ENCODE measurements at regions not wholly inside any gene's neighbourhood (a gene's known extent, or its start where the extent isn't known, plus 50 kb on each side); places are given as distances from the start of the nearest gene placed in this dataset.

GRCh38 chr9:30075451-30076199 lies 2308.8 kb upstream of the ACO1 start:
- no peaks in the 10 kb centered on the region for H3K27me3 ChIP-seq (ENCODE audit: insufficient read depth, low read length)
- no peaks in the 10 kb centered on the region for H3K79me1 ChIP-seq (ENCODE audit: insufficient read depth, low read depth, low read length, poor library complexity, severe bottlenecking)
- no peak overlapping the region for H3K23ac ChIP-seq (ENCODE audit: insufficient read length, low read depth, low read length)
- no peak overlapping the region for H2BK5ac ChIP-seq (ENCODE audit: insufficient read length, low read length)
- H2AFZ ChIP-seq (ENCODE audit: low read length) = no peak overlapping the region
- no peak for DNase-seq
- no peak overlapping the region for H2BK20ac ChIP-seq (ENCODE audit: low read depth, low read length, poor library complexity, severe bottlenecking)
- no peaks in the 10 kb centered on the region for H3K9me3 ChIP-seq (ENCODE audit: control insufficient read depth, low read depth, low read length)
- no CpG with 5 or more reads among the region's 3 CpGs for WGBS (ENCODE audit: extremely low coverage, insufficient read length, low lambda C conversion rate)
- H3T11ph ChIP-seq (ENCODE audit: low read length) = no peak overlapping the region
- TF ChIP-seq CTCF (conservative IDR thresholded peaks at IDR 0.05) = no peak
- H2BK15ac ChIP-seq (ENCODE audit: low read depth, low read length) = no peak overlapping the region
- H3K27me3 Mint-ChIP-seq (ENCODE audit: low read depth) = no peaks in the 10 kb centered on the region; the same call in 1 of the 2 replicates
- no peaks in the 10 kb centered on the region for H3K4me1 Mint-ChIP-seq
- H4K8ac ChIP-seq (replicated peaks; ENCODE audit: insufficient read length, low read depth, low read length) = no peak overlapping the region
- H3K4ac ChIP-seq (ENCODE audit: low read depth, low read length) = no peak overlapping the region
- H3K9ac ChIP-seq (ENCODE audit: extremely low read depth, insufficient read length, low read length) = no peak overlapping the region
- H4K20me1 ChIP-seq (ENCODE audit: control insufficient read depth, insufficient read depth, insufficient read length) = no peaks in the 10 kb centered on the region
- H4K91ac ChIP-seq (ENCODE audit: insufficient read length, low read depth, low read length) = no peak overlapping the region
- H3K14ac ChIP-seq (ENCODE audit: insufficient read depth, low read length) = no peak overlapping the region
- peaks cover 0 to 4% of the 10 kb centered on the region in 2 experiments; a peak in 2 of 5 replicates for H3K9me3 Mint-ChIP-seq
- no peaks in the 10 kb centered on the region for H3K79me2 ChIP-seq (ENCODE audit: insufficient read depth, low read length)
- H3K23me2 ChIP-seq (ENCODE audit: insufficient read length, low read depth, low read length, poor library complexity, severe bottlenecking) = no peaks in the 10 kb centered on the region
- peaks cover 0 to 2% (median 0%) of the 10 kb centered on the region in 3 experiments; a peak in 1 of 7 replicates for H3K36me3 Mint-ChIP-seq (ENCODE audit: insufficient read depth in 1 of 3, low read depth in 3 of 3)
- no peak overlapping the region for H2BK12ac ChIP-seq (ENCODE audit: insufficient read length, low read depth, low read length)
- H3K4me3 Mint-ChIP-seq = no peak overlapping the region
- no peak overlapping the region for H2BK120ac ChIP-seq (ENCODE audit: low read depth, low read length, poor library complexity, severe bottlenecking)
- no peak overlapping the region for H4K5ac ChIP-seq (ENCODE audit: insufficient read length, low read depth, low read length)
- H3K4me2 ChIP-seq (ENCODE audit: insufficient read depth, insufficient read length, low read length) = no peak overlapping the region
- H3K56ac ChIP-seq (ENCODE audit: insufficient read length, low read depth, low read length) = no peak overlapping the region
- no peaks in the 10 kb centered on the region for H3K4me1 ChIP-seq (ENCODE audit: insufficient read depth, low read length)
- H3K27ac ChIP-seq (ENCODE audit: insufficient read length, low read depth, low read length) = no peak overlapping the region
- H2AK5ac ChIP-seq (ENCODE audit: insufficient read length, low read length) = no peak overlapping the region
- no peak overlapping the region for H3K18ac ChIP-seq (ENCODE audit: insufficient read length, low read depth, low read length)
- H3K27ac Mint-ChIP-seq = no peak overlapping the region; a peak in 1 of 7 replicates

All from H9 (cell line).